Superior temporal gyrus (tissue), 1 donor: ENCODE measurements at regions not wholly inside any gene's neighbourhood (a gene's known extent, or its start where the extent isn't known, plus 50 kb on each side); places are given as distances from the start of the nearest gene placed in this dataset.
"Not testable (repeated sequence)": the region's sequence is repeated elsewhere in the genome, so short reads cannot be mapped to it uniquely, and the experiment has no call there.

ENCODE experiments used
- DNase-seq: peaks from one replicate; pipeline ENCODE4 v3.0.0-alpha.2; 2016; ENCODE audit errors: extremely low spot score

GRCh38 chrX:22795671-22796070 lies 204.1 kb upstream of the DDX53 start:
- DNase-seq: no peak

- DNase-seq: no peak
These were observed 199.4 kb upstream of the DDX53 start for GRCh38 chrX:22800360-22800759.

- no peak for DNase-seq
These were observed 199.0 kb upstream of the DDX53 start for GRCh38 chrX:22800806-22801205.

- no peak for DNase-seq
These were observed 196.4 kb upstream of the DDX53 start for GRCh38 chrX:22803353-22803752.

GRCh38 chrX:22810876-22811275 lies 188.9 kb upstream of the DDX53 start:
- no peak for DNase-seq

- no peak for DNase-seq
These were observed 181.7 kb upstream of the DDX53 start for GRCh38 chrX:22818061-22818460.

- DNase-seq: no peak
These were observed 144.1 kb upstream of the DDX53 start for GRCh38 chrX:22855693-22856092.

GRCh38 chrX:22859642-22860041 lies 140.1 kb upstream of the DDX53 start:
- DNase-seq: no peak

- not testable (repeated sequence) for DNase-seq
These were observed 133.0 kb upstream of the DDX53 start for GRCh38 chrX:22866801-22867200.

GRCh38 chrX:22882543-22882942 lies 117.2 kb upstream of the DDX53 start:
- DNase-seq: no peak

- DNase-seq: no peak
These were observed 109.9 kb upstream of the DDX53 start for GRCh38 chrX:22889819-22890218.

GRCh38 chrX:22912616-22913015 lies 87.1 kb upstream of the DDX53 start:
- DNase-seq: no peak

- no peak for DNase-seq
These were observed 76.8 kb upstream of the DDX53 start for GRCh38 chrX:22922961-22923360.

GRCh38 chrX:22934640-22935039 lies 65.1 kb upstream of the DDX53 start:
- DNase-seq: no peak

- no peak for DNase-seq
These were observed 54.8 kb upstream of the DDX53 start for GRCh38 chrX:22944945-22945344.
